Brain pericyte (primary cell): ENCODE measurements at regions not wholly inside any gene's neighbourhood (a gene's known extent, or its start where the extent isn't known, plus 50 kb on each side); places are given as distances from the start of the nearest gene placed in this dataset.
"Not testable (repeated sequence)": the region's sequence is repeated elsewhere in the genome, so short reads cannot be mapped to it uniquely, and the experiment has no call there.

ENCODE experiments used
- DNase-seq: peaks from one replicate; pipeline ENCODE4 v3.0.0-alpha.2; 2012; ENCODE audit warnings: low read depth, low spot score

DNA sequence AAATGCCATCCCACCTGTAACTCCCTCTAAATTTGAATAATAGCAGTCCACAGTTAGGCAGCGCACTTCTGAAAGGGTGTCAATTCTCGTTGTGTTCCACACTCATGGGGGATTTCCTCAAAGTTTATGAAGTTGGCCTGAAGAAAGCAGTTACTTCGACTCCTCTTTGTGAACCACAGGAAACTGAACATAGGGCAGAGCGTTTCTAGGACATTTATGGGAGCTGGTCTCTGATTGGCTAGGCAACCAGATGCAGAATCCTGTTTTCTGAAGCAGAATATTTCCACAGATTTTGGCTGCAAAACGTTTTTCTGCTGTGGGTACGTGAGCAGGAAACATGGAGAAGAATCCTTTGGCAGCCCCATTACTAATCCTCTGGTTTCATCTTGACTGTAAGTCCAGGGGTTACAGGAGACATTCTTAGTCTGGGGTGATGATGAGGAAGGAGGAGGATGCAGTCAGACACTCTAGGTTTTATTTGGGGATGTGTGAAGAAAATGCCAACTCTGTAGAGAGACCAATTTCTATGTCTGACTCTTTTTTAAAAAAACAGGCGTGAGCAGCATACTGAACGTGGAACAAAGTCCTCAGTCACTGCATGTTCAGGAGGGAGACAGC, 431.5 kb upstream of the OR4E1 start:
- DNase-seq = no peak

DNA sequence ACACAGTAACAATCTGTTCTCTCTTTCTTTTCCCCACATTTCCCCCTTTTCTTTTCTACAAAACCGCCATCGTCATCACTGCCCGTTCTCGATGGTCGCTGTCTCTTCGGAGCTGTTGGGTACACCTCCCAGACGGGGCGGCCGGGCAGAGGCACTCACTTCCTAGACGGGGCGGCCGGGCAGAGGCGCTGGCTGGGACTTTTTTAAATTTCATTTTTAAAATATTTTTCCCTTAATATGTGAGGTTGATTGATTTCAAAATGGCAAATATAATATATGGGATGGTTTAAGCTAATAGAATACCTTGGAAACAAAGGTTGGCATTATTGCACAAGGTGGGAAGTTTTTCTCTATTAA, 427.1 kb upstream of the OR4E1 start:
- DNase-seq = not testable (repeated sequence)

DNA sequence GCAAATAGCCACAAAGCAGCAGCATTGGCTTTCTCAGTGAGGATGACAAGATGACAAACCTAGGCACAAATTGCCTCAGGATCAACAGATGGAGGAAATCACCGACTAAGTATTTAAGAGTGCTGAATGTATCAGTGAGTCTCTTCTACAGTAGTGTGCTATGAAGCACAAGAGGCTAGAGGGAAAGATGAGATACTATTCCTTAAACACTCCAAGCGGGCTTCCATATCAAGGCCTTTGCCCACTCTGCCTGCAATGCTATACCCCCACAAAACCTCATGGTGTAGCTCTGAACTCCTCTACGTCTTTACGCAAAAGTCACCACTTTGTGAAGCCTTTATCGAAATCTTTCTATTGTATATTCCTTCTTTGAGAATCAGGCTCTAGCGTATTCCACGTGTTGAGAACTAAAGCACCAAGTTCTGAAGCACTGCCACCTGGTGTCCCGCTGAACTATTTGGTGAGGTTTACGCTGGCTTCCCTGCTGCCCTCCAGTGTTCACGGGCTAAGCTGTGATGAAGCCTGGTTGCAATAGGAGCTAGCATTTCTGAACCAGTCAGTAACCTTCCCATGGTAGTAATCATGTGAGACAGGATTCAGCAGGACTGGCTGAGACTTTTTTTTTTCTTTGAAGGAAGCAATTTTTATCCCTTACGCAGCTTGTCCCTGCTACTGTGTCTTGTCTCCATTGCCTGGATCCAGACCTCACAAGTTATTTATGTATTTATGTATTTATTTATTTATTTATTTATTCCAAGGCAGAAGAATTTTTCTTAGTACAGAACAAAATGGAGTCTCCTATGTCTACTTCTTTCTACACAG, 426.5 kb upstream of the OR4E1 start:
- no peak for DNase-seq

DNA sequence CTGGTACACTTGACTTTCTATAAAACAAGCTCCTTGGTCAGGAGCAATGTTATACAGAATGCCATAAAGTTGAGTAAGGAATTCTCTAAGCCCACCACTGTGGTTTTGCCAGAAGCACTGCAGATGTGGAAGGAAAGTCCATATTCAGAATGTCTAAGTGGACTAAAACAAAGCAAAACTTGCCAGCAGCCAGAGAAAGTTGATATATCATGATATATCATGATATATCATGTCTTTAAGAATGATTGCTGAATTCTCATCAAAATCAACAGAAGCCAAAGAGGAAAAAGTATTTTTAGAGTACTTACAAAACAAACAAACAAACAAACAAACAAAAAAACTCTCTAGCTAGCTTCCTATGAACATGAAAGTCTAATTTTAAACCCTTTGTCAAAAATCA, 424.8 kb upstream of the OR4E1 start:
- no peak for DNase-seq

DNA sequence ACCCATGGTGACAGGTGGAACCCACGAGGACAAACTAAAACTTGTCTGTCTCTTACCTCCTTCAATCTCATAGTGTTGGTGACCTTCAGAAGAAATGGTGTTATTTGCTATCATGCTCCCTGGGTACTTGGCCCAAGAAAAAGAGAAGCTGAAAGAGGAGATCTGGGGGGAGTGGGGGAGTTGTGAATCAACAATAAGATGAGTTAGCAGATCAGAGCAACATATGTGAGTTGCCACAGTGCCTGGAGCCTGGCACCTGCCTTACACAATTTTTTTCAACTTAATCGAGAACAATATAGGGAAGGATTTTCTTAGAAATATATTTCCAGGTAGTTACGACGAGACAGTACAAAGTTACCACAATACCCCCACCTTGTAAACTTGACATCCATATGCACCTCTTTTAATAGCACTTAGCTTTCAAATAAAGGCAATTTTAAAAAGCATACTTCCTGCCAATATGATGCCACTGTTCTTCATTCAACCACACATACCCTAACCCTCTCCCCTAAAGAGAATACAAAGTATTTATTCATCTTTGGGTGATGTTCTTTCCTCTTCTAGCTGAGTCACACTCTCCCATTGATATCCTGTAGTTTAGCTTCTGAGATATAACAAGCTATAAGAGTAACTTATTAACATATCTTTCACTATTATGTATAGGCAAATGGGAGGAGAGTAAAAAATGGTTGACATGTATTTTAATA, 424.1 kb upstream of the OR4E1 start:
- no peak for DNase-seq

DNA sequence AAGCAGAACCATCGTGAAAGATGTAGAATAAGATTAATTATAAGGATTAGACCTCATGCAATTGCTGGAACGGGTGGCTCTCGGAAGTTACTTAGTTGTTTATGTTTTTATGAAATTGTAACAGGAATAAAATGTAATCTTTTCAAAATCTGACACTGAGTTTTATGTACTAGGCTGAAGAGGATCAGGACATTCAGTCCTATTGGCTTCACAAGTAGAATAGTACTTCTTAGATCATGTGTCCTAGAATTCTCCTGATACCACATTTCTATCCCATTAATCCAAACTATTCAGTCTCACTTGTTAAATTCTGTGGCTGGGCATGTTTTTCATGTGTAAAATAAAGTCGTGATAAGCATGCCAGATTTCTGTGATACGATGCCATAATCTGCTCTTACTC, 423.5 kb upstream of the OR4E1 start:
- DNase-seq = no peak

DNA sequence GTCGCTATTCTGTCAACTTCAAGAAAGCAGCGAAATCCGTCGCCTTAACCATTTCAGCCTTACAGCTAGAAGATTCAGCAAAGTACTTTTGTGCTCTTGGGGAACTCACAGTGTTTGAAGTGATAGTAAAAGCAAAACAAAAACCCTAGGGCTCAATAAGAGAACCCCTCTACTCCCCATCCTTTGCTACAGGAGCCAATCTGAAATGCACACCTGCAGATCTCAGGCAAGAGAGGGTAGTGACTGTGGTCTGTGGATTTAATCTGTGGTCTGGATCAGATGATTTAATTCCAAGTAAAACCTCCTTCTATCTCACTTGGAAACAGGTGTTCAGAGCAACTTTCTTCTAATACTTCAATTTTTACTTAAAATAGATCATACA, 422.9 kb upstream of the OR4E1 start:
- DNase-seq = no peak

DNA sequence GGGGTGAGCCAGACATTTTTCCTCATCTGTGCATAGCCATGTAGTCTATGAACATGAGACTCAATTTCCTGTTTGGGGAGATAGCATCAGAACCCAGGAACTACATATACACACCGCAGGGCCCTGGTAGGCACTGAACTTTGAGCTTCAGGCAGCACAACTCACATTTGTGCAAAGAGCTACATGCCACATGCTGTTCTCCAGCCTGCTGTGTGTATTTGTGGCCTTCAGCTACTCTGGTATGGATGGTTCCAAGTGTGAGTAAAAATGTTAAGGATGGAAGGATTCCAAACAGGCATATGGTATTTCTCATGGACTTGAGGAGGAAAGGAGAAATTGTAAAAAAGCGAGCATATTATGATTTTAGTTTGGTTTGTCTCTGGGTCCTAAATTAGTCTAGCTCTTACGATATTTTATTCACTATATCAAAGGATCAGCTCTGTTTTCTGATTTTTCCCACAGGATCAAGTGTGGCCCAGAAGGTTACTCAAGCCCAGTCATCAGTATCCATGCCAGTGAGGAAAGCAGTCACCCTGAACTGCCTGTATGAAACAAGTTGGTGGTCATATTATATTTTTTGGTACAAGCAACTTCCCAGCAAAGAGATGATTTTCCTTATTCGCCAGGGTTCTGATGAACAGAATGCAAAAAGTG, 422.4 kb upstream of the OR4E1 start:
- no peak for DNase-seq

DNA sequence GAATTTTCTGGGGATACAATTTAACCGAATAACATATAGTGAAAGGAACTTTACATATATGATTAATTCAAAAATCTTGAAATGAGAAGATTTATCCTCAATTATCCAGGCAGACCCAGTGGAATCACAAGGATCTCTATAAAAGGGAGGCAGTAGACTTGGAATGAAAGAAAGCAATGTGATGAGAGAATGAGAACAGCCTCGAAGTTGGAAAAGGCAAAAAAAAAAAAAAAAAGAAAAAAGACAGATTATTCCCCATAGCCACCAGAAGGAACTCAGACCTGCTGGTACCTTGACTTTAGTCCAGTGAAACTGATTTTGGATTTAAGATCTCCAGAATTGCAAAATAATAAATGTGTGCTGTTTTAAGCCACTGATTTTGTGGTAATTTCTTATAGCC, 416.3 kb upstream of the OR4E1 start:
- DNase-seq = no peak

DNA sequence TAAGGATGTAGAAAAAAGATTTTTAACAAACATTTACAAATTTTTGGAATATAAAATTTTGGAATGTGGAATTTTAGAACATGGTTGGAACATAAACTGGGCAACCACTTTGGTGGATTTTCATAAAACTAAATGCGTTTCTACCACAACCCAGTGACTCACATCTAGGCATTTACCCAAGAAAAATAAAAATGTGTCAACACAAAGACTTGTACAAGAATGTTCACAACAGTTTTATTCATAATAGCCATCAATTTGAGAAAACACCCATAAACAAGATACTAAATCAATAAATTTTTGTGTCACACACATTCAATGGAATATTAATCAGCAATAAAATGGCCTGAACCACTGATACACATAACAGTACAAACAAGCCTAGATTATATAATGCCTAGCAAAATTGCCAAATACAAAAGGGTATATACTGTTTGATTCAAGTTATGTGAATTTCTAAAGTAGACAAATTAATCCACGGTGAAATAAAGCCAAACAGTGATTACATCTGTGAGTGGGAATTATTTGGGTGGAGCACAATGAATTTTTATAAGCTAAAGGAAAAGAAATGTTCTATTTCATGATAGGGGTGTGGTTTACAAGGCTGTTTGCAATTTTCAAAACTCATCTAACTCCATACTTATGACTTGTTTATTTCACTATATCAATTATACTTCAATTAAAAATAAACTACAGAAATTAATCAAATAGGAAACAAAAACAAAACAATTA, 415.2 kb upstream of the OR4E1 start:
- no peak for DNase-seq

DNA sequence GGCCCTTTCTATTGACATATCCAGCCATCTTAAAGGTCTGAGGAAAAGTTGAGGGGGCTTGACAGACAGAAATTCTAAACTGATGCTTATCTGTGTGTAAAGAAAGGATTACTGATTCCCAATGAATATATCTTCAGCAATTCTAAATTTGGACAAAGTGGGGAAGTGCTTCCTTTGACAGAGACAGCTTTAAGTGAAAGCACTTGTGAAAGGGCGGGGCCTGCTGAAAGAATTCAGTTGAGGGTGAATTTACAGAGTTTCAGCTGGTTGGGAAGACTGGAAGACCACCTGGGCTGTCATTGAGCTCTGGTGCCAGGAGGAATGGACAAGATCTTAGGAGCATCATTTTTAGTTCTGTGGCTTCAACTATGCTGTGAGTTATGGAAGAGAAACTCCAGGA, 412.5 kb upstream of the OR4E1 start:
- no peak for DNase-seq

DNA sequence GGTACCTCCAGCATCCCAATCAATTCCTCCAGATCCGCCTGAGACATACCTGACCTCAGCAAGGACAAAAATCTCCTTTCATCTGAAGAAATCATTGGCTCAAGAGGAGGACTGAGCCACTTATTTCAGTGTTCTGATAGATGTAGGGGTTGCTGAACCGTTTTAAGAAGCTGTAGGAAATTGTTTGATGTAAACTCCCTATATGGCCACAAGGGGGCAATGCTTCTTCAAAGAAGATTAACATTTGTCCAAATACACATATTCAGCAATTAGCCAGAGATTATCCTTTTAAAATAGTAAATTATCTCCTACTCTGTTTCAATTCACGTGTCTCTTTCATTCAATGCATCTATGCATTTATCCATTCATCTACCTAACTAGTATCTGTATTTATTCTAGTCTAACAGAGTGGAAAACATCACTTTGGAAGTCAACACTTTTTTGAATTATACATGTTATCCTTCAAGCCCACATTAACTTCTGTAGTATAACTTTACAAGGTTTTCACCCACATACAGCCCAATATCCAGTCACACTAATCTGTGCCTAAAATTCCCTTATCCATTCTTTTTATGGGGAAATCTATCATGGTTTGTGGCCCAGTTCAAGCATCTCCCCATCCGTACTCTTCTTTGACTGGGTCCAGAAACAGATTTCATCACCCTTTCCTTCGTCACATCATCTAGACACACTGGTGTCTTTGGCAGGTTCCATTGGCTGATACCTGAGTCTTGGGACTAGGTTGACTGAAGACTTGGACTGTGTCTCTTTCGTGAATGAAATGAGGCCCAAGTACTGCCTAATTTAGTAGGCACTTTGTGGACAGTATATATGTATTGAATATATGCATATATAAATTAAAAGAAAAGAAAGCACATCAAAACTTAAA, 411.0 kb upstream of the OR4E1 start:
- DNase-seq = no peak

DNA sequence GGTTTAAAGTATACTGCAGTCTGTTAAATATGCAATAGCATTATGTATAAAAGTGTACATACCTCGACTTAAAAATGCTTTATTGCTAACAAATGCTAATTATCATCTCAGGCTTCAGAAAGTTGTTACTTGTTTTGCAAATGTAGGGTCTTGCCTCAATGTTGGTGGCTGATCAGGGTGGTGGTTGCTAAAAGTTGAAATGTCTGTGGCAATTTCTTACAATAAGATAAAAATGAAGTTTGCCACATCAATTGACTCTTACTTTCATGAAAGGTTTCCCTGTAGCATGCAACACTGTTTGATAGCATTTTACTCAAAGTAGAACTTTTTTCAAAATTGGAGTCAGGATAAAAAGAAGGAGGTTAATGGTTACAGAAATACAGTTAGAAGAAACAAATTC, 407.7 kb upstream of the OR4E1 start:
- DNase-seq = no peak

DNA sequence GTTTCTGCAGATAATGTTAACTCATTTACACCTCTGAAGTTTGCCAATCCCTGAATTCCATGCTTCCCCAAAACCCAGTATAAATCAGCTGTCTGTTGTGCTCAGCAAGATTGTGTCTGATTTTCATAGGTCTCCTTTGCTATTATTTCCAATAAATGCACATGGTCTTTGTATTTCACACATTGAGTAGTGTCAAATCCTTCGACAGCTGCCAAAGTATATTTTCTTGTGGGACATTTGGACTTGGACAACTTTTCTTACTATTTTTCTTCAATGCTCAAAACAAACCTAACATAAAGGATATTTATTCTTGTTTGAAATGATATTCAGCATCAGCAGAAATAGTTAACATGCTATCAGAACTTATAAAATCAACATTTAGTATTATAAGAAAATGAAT, 406.1 kb upstream of the OR4E1 start:
- DNase-seq = no peak

DNA sequence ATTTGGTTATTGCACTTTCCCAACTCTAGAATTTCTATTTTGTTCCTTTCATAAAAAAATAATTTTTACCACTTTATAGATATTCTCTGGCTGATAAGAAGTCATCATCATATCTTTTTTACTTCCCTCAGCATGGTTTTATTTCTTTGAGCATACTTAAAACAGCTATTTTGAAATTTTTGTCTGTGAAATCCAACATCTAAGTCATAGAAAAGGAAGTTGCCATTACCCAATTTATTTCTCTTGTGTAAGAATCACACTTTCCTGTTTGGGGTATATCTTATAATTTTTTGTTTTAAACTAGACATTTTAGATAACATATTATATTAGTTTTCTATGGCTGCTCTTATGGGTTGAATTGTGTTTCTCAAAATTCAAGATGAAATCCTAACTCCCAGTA, 400.2 kb upstream of the OR4E1 start:
- no peak for DNase-seq

DNA sequence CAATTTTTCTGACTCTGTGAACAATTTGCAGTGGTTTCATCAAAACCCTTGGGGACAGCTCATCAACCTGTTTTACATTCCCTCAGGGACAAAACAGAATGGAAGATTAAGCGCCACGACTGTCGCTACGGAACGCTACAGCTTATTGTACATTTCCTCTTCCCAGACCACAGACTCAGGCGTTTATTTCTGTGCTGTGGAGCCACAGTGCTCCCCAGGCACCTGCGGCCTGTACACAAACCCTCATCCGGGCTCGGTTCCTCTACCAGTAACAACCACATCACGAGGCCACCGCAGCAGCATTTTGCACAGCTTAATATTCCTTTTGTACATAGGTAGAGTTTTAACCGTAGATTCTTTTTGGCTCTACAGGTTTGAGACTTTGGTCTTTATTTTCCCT, 397.4 kb upstream of the OR4E1 start:
- no peak for DNase-seq

DNA sequence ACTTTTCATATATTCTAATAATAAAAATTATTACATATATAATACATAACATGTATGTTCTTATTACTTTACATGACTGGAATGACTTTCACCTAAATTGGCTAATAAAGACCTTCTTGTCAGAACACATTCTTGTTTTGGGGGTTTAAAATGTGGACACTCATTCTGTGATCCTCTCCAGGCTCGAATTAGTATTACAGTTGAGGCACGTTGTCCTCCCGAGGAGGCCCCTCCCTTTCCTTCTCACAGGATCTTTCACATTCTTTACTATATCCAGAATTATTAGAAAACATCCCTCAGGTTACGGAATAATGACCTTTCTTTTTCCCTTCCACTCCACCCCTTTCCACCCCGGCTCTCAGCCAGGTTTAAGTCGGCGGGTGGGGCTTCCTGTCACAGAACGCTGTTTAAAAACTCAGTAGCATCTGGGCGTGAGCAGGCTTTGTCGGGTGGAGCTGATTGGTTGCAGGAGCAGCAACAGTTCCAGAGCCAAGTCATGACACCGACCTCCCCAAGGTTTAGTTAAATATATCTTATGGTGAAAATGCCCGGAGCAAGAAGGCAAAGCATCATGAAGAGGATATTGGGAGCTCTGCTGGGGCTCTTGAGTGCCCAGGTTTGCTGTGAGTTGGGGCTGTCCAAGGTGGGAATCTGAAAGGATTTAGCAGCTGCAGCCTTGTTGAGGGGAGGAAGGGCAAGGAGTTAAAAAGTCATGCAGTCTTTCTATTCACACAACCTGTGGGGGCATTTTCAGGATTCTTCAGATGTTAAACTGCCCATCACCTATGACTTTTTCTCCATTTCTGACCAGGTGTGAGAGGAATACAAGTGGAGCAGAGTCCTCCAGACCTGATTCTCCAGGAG, 396.7 kb upstream of the OR4E1 start:
- no peak for DNase-seq

DNA sequence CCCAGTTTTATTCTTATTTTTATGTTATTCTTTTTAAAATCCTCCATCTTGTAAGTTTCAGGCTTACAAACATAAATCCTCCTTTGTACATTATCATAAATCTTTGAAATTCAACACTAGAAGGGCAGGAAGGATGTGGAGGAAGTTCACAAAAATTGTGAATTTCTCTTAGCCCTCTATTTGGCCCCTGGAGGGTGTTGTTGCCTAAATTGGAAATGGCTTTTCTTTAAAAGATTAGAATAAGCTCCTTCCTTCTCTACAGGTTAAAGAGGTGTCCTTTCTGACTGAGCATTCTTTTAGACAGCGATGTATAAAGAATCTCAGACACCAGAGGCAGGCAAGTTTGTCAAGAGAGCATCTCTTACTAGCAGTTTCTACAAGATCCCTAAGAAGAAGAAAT, 391.7 kb upstream of the OR4E1 start:
- DNase-seq = no peak

DNA sequence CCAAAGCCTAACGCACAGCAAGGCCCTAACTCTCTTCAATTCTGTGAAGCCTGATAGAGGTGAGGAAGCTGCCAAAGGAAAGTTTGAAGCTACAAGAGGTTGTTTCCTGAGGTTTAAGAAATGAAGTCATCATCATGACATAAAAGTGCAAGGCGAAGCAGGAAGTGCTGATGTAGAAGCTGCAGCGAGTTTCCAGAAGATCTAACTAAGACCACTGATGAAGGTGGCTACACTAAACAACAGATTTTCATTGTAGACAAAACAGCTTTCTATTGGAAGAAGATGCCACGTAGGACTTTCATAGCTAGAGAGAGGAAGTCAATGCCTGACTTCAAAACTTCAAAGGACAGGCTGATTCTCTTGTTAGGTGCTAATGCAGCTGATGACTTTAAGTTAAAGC, 385.6 kb upstream of the OR4E1 start:
- DNase-seq = no peak

DNA sequence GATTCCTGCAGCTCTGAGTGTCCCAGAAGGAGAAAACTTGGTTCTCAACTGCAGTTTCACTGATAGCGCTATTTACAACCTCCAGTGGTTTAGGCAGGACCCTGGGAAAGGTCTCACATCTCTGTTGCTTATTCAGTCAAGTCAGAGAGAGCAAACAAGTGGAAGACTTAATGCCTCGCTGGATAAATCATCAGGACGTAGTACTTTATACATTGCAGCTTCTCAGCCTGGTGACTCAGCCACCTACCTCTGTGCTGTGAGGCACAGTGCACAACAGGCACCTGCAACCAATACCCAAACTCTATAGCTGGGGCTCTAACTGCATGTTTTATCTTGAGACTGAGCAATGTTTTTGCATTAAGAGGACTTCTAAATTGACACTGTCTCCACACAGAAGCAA, 379.2 kb upstream of the OR4E1 start:
- no peak for DNase-seq
